Lower leg skin (tissue), 4 donors: ENCODE measurements at regions not wholly inside any gene's neighbourhood (a gene's known extent, or its start where the extent isn't known, plus 50 kb on each side); places are given as distances from the start of the nearest gene placed in this dataset.
A peak's percentile ranks its signal among the peaks of the same experiment; 100 is the strongest.

ENCODE experiments used
- DNase-seq, 2 donors: peaks; one replicate each; pipeline ENCODE4 v3.0.0-alpha.2; 2019; ENCODE audit warnings: low spot score in 2 of 2
- H3K4me3 ChIP-seq: fragments of 200-600 bp; sonication (generic); 2 replicates; pipeline ENCODE4 v1.5.1; 2017; ENCODE audit warnings: mild to moderate bottlenecking, low read depth; ENCODE audit not compliant: poor library complexity, severe bottlenecking
- POLR2A ChIP-seq, 2 donors: fragments of 450-650 bp; IDR thresholded peaks; one replicate each; pipeline ENCODE4 v1.6.1; 2016 to 2017; ENCODE audit warnings: antibody characterized with exemption in 2 of 2, mild to moderate bottlenecking in 1 of 2, moderate library complexity in 1 of 2
- WGBS, 2 donors: methylation state at CpG; one replicate each; pipeline ENCODE4 v1.1.5; 2018; 5-methylcytosine and 5-hydroxymethylcytosine counted together
- intact Hi-C: fragments of 100-400 bp; cut with DNase I; formaldehyde crosslinking; loops from one replicate; pipeline ENCODE4 v1.15.0; 2023; ENCODE audit warnings: low total_unique reads
- TF ChIP-seq, protein P1 (sequence below), 3 donors: fragments of 450-650 bp; IDR thresholded peaks; one replicate each; pipeline ENCODE4 v1.5.1; 2016; ENCODE audit warnings: antibody characterized with exemption in 3 of 3, mild to moderate bottlenecking in 3 of 3, moderate library complexity in 2 of 3

DNA sequence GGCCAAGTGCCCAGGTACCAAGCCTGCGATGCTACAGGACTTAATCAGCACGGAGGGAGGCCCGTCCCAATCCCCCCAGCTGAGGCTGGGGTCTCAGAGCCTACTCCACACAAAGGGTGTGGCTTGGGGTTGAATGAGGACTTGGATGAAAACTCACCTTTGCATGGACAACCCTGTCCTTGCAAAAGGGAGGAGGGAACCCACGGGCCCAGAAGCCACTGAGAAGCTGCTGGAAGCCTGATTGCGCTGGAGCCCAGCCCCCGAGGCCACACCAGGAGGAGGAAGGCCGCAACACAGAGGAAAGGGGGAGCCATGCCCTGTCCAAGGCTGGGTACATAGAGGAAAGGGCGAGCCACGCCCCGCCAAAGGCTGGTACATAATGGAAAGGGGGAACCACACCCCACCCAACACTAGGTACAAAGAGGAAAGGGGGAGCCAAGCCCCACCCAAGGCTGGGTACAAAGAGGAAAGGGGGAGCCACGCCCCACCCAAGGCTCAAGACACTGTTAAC lies 158.8 kb downstream of the DLL1 start:
- whole genome bisulfite sequencing, 2 donors, result 87 to 91% methylated on average over 11 of the region's 11 CpGs

DNA sequence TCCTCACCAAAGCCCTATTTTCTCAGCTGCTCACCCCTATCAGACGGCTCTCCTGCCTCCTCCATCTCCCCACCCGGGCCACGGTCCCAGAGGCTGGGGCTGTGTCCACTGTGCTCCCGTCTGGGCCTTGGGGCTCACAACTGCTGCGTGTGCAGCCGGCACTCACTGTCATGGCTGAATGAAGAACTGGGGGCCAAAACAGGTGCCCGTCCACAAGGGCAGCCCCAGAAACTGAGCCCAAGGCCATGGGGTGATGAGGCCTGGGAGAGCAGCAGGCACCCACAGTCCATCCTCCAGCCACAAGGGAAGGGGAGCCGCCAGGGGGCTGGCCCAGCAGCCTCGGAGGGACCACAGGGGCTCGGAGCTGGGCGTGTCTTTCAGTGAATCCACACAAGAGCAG lies 159.5 kb downstream of the DLL1 start:
- 86 to 88% methylated on average over 11 of the region's 11 CpGs for WGBS, 2 donors
- intact Hi-C loops, result no loop called here
- H3K4me3 ChIP-seq, result no peak overlapping the region
- TF ChIP-seq, protein P1, sequence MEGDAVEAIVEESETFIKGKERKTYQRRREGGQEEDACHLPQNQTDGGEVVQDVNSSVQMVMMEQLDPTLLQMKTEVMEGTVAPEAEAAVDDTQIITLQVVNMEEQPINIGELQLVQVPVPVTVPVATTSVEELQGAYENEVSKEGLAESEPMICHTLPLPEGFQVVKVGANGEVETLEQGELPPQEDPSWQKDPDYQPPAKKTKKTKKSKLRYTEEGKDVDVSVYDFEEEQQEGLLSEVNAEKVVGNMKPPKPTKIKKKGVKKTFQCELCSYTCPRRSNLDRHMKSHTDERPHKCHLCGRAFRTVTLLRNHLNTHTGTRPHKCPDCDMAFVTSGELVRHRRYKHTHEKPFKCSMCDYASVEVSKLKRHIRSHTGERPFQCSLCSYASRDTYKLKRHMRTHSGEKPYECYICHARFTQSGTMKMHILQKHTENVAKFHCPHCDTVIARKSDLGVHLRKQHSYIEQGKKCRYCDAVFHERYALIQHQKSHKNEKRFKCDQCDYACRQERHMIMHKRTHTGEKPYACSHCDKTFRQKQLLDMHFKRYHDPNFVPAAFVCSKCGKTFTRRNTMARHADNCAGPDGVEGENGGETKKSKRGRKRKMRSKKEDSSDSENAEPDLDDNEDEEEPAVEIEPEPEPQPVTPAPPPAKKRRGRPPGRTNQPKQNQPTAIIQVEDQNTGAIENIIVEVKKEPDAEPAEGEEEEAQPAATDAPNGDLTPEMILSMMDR (IDR thresholded peaks at IDR 0.05), result no peak
- no peak for TF ChIP-seq POLR2A (IDR thresholded peaks at IDR 0.05)
- DNase-seq, result peak in 1 of 2 donors; percentile 81

More for the DNA sequence above, 158.8 kb downstream of the DLL1 start:
- DNase-seq, result peak in 1 of 2 donors; percentile 69
- H3K4me3 ChIP-seq, result no peak overlapping the region
- no peak for TF ChIP-seq POLR2A (IDR thresholded peaks at IDR 0.05)
- TF ChIP-seq, protein P1 (IDR thresholded peaks at IDR 0.05), result no peak
- intact Hi-C loops, result no loop called here

DNA sequence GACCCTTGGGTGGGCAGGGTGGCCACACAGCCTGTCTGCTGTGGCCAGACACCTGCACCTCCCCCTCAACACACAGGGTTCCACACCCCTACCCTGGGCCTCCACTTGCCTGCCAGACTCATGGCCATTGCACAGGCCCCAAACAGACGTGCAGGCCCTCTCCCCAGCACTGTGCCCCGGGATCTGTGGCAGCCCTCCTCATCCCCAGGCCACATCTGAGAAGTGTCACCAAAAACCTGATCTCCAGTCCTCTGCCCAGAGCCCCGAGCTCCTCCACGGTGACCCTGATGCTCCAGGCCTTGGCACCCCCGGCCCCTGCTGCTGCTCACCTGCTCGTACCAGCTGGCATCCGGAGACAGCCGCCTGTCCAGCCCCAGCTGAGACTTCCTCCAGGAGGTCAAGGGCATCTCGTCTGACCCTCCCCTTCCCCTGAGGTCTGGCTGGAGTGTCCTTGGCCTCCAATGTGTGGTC lies 160.1 kb downstream of the DLL1 start:
- 86 to 89% methylated on average over 9 of the region's 9 CpGs for WGBS, 2 donors
- H3K4me3 ChIP-seq, result no peak overlapping the region
- peak in 1 of 2 donors; percentile 82 for DNase-seq
- TF ChIP-seq, protein P1 (IDR thresholded peaks at IDR 0.05), result no peak
- no peak for TF ChIP-seq POLR2A (IDR thresholded peaks at IDR 0.05)
- intact Hi-C loops, result no loop called here

DNA sequence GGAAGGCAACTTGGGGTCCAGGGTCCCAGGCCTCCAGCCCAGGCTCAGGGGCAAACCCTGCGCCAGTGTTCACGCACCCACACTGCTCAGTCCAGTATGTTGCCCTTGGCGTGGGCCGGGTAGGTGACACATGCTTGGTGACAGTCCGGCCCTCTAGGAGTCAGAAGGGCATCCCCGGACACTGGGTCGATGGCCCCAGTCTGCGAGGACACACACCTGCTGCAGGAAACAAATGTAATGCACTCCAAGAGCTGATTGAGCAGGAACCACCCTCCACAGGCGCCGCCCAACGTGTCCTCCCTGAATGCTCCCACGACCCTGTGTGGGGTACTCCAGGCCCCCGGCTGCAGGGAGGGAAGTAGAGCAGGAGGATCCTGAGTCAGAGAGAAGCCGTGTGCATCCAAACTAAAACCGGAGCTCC lies 160.7 kb downstream of the DLL1 start:
- TF ChIP-seq, protein P1 (IDR thresholded peaks at IDR 0.05), result no peak
- TF ChIP-seq POLR2A (IDR thresholded peaks at IDR 0.05), result no peak
- peak in 1 of 2 donors; percentile 88 for DNase-seq
- 82 to 86% methylated on average over 10 to 15 of the region's 15 CpGs for WGBS, 2 donors
- no peak overlapping the region for H3K4me3 ChIP-seq
- intact Hi-C loops, result no loop called here

DNA sequence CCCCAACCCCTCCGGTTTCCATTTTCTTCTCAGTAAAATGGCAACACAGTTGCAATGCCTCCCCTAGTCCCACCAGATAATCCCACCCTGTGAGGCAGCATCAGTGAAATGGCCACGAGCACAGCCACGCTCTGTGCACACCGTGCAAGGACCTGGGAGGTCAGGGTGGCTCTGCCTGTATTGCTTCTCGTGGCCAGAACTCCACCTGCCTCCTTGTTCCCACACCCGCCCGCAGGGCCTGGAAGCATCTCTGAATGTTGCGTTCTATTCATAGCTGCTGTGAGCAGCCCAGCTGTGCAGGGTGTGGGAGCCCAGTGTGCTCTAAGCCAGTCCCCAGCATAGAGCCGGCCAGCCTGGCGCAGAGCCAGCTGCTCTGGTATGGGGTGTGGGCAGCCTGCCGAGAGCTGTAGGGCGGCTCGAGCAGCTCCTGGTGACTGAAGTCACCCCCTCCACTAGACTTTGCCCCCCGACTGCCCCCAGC lies 161.1 kb downstream of the DLL1 start:
- WGBS, 2 donors, result 23 to 29% methylated on average over 13 to 14 of the region's 14 CpGs

More for the DNA sequence above, 161.1 kb downstream of the DLL1 start:
- DNase-seq, result no peak
- no peak for TF ChIP-seq POLR2A (IDR thresholded peaks at IDR 0.05)
- TF ChIP-seq, protein P1 (IDR thresholded peaks at IDR 0.05), result no peak
- no peak overlapping the region for H3K4me3 ChIP-seq
- intact Hi-C loops, result no loop called here
